T47D (cell line): ENCODE measurements at regions not wholly inside any gene's neighbourhood (a gene's known extent, or its start where the extent isn't known, plus 50 kb on each side); places are given as distances from the start of the nearest gene placed in this dataset.
"Not testable (repeated sequence)": the region's sequence is repeated elsewhere in the genome, so short reads cannot be mapped to it uniquely, and the experiment has no call there.

Experiments used
- DNase-seq, 2 experiments: peaks; one replicate each; pipeline versions ENCODE4 v3.0.0 to v3.0.0-alpha.2; 2011 to 2012; ENCODE audit warnings: low read depth in 1 of 2, low spot score in 1 of 2
- JUND ChIP-seq: IDR thresholded peaks from 2 replicates; pipeline ENCODE4 v1.6.1; 2012; ENCODE audit warnings: low read depth
- in situ Hi-C: cut with HindIII; loops from 2 replicates; pipeline ENCODE4 v1.10.0; 2016; ENCODE audit warnings: low sequenced_read_pairs, low pct_unique_long_range_greater_than_20kb

- in situ Hi-C loops = no loop called here
- no peak for DNase-seq
- no peak for TF ChIP-seq JUND
Measured at GRCh38 chr11:86150847-86151173, 81.9 kb upstream of the PICALM start.

GRCh38 chr11:86149792-86150191 is 80.9 kb upstream of the PICALM start:
- in situ Hi-C loops = no loop called here
- TF ChIP-seq JUND = no peak
- no peak for DNase-seq

GRCh38 chr11:86148345-86148747 is 79.5 kb upstream of the PICALM start:
- in situ Hi-C loops = no loop called here
- TF ChIP-seq JUND = no peak
- DNase-seq = no peak

GRCh38 chr11:86147004-86147403 is 78.1 kb upstream of the PICALM start:
- no peak for DNase-seq
- in situ Hi-C loops = no loop called here
- no peak for TF ChIP-seq JUND

GRCh38 chr11:86145439-86146156 is 76.7 kb upstream of the PICALM start:
- no peak for TF ChIP-seq JUND
- in situ Hi-C loops = no loop called here

GRCh38 chr11:86144846-86145245 is 76.0 kb upstream of the PICALM start:
- TF ChIP-seq JUND = no peak
- no peak for DNase-seq
- in situ Hi-C loops = no loop called here

More at GRCh38 chr11:86145439-86146156, 76.7 kb upstream of the PICALM start:
- no peak for DNase-seq

- DNase-seq, in situ Hi-C loops: not testable (repeated sequence)
Measured at GRCh38 chr11:86144087-86144486, 75.2 kb upstream of the PICALM start.

GRCh38 chr11:86143087-86144030 is 74.5 kb upstream of the PICALM start:
- in situ Hi-C loops = no loop called here
- no peak for DNase-seq
- no peak for TF ChIP-seq JUND

GRCh38 chr11:86142170-86142569 is 73.3 kb upstream of the PICALM start:
- no peak for DNase-seq
- in situ Hi-C loops = no loop called here
- no peak for TF ChIP-seq JUND

- no peak for DNase-seq
- no peak for TF ChIP-seq JUND
- in situ Hi-C loops = no loop called here
Measured at GRCh38 chr11:86141727-86142126, 72.8 kb upstream of the PICALM start.

- TF ChIP-seq JUND = no peak
- in situ Hi-C loops = no loop called here
- no peak for DNase-seq
Measured at GRCh38 chr11:86140334-86140990, 71.6 kb upstream of the PICALM start.

GRCh38 chr11:86138958-86139357 is 70.1 kb upstream of the PICALM start:
- DNase-seq = no peak
- no peak for TF ChIP-seq JUND
- in situ Hi-C loops = no loop called here

GRCh38 chr11:86136538-86136937 is 67.7 kb upstream of the PICALM start:
- in situ Hi-C loops = no loop called here
- no peak for TF ChIP-seq JUND
- DNase-seq = no peak
